HCT116 (cell line): ENCODE measurements at regions not wholly inside any gene's neighbourhood (a gene's known extent, or its start where the extent isn't known, plus 50 kb on each side); places are given as distances from the start of the nearest gene placed in this dataset.

Experiments used
- ATAC-seq: fragments of 200-7000 bp; cut with Tn5 transposase; 2 replicates; pipeline ENCODE4 v1.9.1; 2020; ENCODE audit warnings: mild to moderate bottlenecking, moderate library complexity
- BruUV-seq: library from RNA; stranded (reverse); fragments of 400-500 nt; replicated peaks from 2 replicates; lab custom pipeline; 2021; lab: Mats Ljungman, UMichigan
- CTCF ChIA-PET: fragments of 300-600 bp; sonication (Branson Sonifier 250); formaldehyde crosslinking; loops from one replicate; lab custom pipeline; 2021; ENCODE audit warnings: antibody characterized with exemption; lab: Charles Lee
- POLR2A ChIA-PET: fragments of 300-600, 350-600 bp; sonication (Branson Sonifier 250); formaldehyde crosslinking; loops from one replicate; lab custom pipeline; 2021; ENCODE audit warnings: antibody characterized with exemption; lab: Charles Lee
- RAD21 ChIA-PET, 2 experiments: fragments of 300-600 bp; sonication (Branson Sonifier 250); formaldehyde crosslinking; loops; one replicate each; lab custom pipeline; 2023; ENCODE audit warnings: low total read pairs in 2 of 2; ENCODE audit not compliant: uncharacterized antibody in 2 of 2, unreplicated experiment in 2 of 2, low non-redundant PET in 1 of 2; lab: Charles Lee
- DNase-seq: peaks from one replicate; pipeline ENCODE4 v3.0.0-alpha.2; 2010; ENCODE audit warnings: low read depth, low spot score
- H2AFZ ChIP-seq: fragments of 200-600 bp; shearing (Covaris generic), sonication (generic); 2 replicates; pipeline ENCODE4 v1.6.1; 2017; ENCODE audit warnings: low read depth, mixed run types, mixed read lengths, antibody characterized with exemption, low read length; ENCODE audit not compliant: poor library complexity, severe bottlenecking
- H3K27ac ChIP-seq: 2 replicates; pipeline ENCODE4 v1.5.1; 2012; ENCODE audit warnings: low read depth, low read length
- H3K27me3 ChIP-seq: fragments of 200-600 bp; sonication (generic); 2 replicates; pipeline ENCODE4 v1.6.1; 2016; ENCODE audit warnings: mixed run types, low read length, mixed read lengths; ENCODE audit not compliant: insufficient read depth
- H3K36me3 ChIP-seq, 2 experiments: fragments of 200-500 bp in 1 of 2; fragments of 200-600 bp in 1 of 2; sonication (Bioruptor generic) in 1 of 2; sonication (generic) in 1 of 2; 2 replicates each; pipeline versions ENCODE4 v1.5.1 to v1.6.1; 2014 to 2016; ENCODE audit warnings: low read length in 2 of 2, inconsistent platforms in 1 of 2, mixed read lengths in 1 of 2, mixed run types in 1 of 2; ENCODE audit not compliant: insufficient read depth in 2 of 2, control insufficient read depth in 1 of 2
- H3K4me1 ChIP-seq, 2 experiments: fragments of 200-600 bp in 1 of 2; sonication (generic) in 1 of 2; 2 replicates each; pipeline versions ENCODE4 v1.5.1 to v1.6.1; 2012 to 2017; ENCODE audit warnings: low read length in 2 of 2, inconsistent platforms in 1 of 2, mild to moderate bottlenecking in 1 of 2, mixed read lengths in 1 of 2, mixed run types in 1 of 2, moderate library complexity in 1 of 2; ENCODE audit not compliant: insufficient read depth in 2 of 2, control insufficient read depth in 1 of 2
- H3K4me2 ChIP-seq: fragments of 200-600 bp; sonication (generic); 2 replicates; pipeline ENCODE4 v1.6.1; 2017; ENCODE audit warnings: mixed run types, low read length, mixed read lengths
- H3K4me3 ChIP-seq, 2 experiments: fragments of 200-600 bp in 1 of 2; sonication (generic) in 1 of 2; replicated peaks in 1 of 2; 2 replicates each; pipeline ENCODE4 v1.5.1; 2011 to 2016; ENCODE audit warnings: low read length in 2 of 2, control low read depth in 1 of 2, low read depth in 1 of 2, mild to moderate bottlenecking in 1 of 2, mixed read lengths in 1 of 2, mixed run types in 1 of 2
- H3K79me2 ChIP-seq: fragments of 200-600 bp; sonication (generic); 2 replicates; pipeline ENCODE4 v1.6.1; 2017; ENCODE audit warnings: mild to moderate bottlenecking, mixed run types, low read length, moderate library complexity, mixed read lengths; ENCODE audit not compliant: insufficient read depth
- H3K9ac ChIP-seq: fragments of 200-600 bp; sonication (generic); 2 replicates; pipeline ENCODE4 v1.6.1; 2016; ENCODE audit warnings: low read length, mixed read lengths
- H3K9me2 ChIP-seq: fragments of 200-600 bp; sonication (generic), shearing (Covaris generic); 2 replicates; pipeline ENCODE4 v1.6.1; 2017; ENCODE audit warnings: mixed run types, mild to moderate bottlenecking, moderate library complexity; ENCODE audit not compliant: insufficient read depth
- H3K9me3 ChIP-seq, 2 experiments: fragments of 200-500 bp in 1 of 2; fragments of 200-600 bp in 1 of 2; sonication (Bioruptor generic) in 1 of 2; sonication (generic) in 1 of 2; 2 replicates each; pipeline ENCODE4 v1.6.1; 2014 to 2017; ENCODE audit warnings: low read length in 2 of 2, mixed read lengths in 2 of 2, inconsistent platforms in 1 of 2, low read depth in 1 of 2, mild to moderate bottlenecking in 1 of 2, mixed run types in 1 of 2, moderate library complexity in 1 of 2; ENCODE audit not compliant: control insufficient read depth in 1 of 2, insufficient read depth in 1 of 2
- H4K20me1 ChIP-seq: fragments of 200-600 bp; sonication (generic), shearing (Covaris generic); 2 replicates; pipeline ENCODE4 v1.6.1; 2017; ENCODE audit warnings: mixed run types, mild to moderate bottlenecking, moderate library complexity; ENCODE audit not compliant: insufficient read depth
- CBX3 ChIP-seq: IDR thresholded peaks from 2 replicates; pipeline ENCODE4 v1.6.1; 2012; ENCODE audit warnings: low read depth
- CEBPB ChIP-seq: IDR thresholded peaks from 2 replicates; pipeline ENCODE4 v1.6.1; 2012; ENCODE audit warnings: low read depth
- EGR1 ChIP-seq: IDR thresholded peaks from 2 replicates; pipeline ENCODE4 v1.6.1; 2012; ENCODE audit warnings: low read depth
- ELF1 ChIP-seq: IDR thresholded peaks from 2 replicates; pipeline ENCODE4 v1.6.1; 2012; ENCODE audit warnings: low read depth, borderline replicate concordance
- EZH2 ChIP-seq: fragments of 200-600 bp; sonication (generic); IDR thresholded peaks from 2 replicates; pipeline ENCODE4 v1.6.1; 2017; ENCODE audit warnings: antibody characterized with exemption, mixed run types
- FOSL1 ChIP-seq: IDR thresholded peaks from 2 replicates; pipeline ENCODE4 v1.6.1; 2012; ENCODE audit warnings: low read depth
- JUND ChIP-seq: IDR thresholded peaks from 2 replicates; pipeline ENCODE4 v1.6.1; 2012
- POLR2A ChIP-seq: IDR thresholded peaks from 2 replicates; pipeline ENCODE4 v1.7.0; 2011; ENCODE audit warnings: borderline replicate concordance; ENCODE audit not compliant: insufficient read depth, insufficient read length; ENCODE audit errors: extremely low read depth
- POLR2AphosphoS5 ChIP-seq: IDR thresholded peaks from 2 replicates; pipeline ENCODE4 v1.6.1; 2011; ENCODE audit warnings: mild to moderate bottlenecking, low read depth, low read length, moderate library complexity
- RAD21 ChIP-seq: IDR thresholded peaks from 2 replicates; pipeline ENCODE4 v1.6.1; 2012; ENCODE audit warnings: low read depth, mild to moderate bottlenecking
- SIN3A ChIP-seq: IDR thresholded peaks from 2 replicates; pipeline ENCODE4 v1.6.1; 2012; ENCODE audit warnings: low read depth
- SP1 ChIP-seq: IDR thresholded peaks from 2 replicates; pipeline ENCODE4 v1.6.1; 2012; ENCODE audit warnings: low read depth
- SRF ChIP-seq: IDR thresholded peaks from 2 replicates; pipeline ENCODE4 v1.6.1; 2012; ENCODE audit warnings: low read depth
- TCF7L2 ChIP-seq: IDR thresholded peaks from 2 replicates; pipeline ENCODE4 v1.7.0; 2011; ENCODE audit warnings: borderline replicate concordance, inconsistent platforms; ENCODE audit not compliant: insufficient read depth, insufficient read length; ENCODE audit errors: extremely low read depth
- ZFX ChIP-seq: fragments of 450-650 bp; IDR thresholded peaks from 2 replicates; pipeline ENCODE4 v1.6.1; 2017
- intact Hi-C: fragments of 100-400 bp; cut with micrococcal nuclease; formaldehyde crosslinking; loops from 2 replicates; pipeline ENCODE4 v1.10.0; 2022
- TF ChIP-seq, protein P1 (sequence below), 3 experiments: fragments of 200-600 bp in 1 of 3; sonication (generic) in 1 of 3; IDR thresholded peaks in 2 of 3; conservative IDR thresholded peaks in 1 of 3; 2 replicates each; pipeline ENCODE4 v1.5.1; 2012 to 2017; ENCODE audit warnings: low read depth in 2 of 3, low read length in 2 of 3, antibody characterized with exemption in 1 of 3, borderline replicate concordance in 1 of 3, control low read depth in 1 of 3, mild to moderate bottlenecking in 1 of 3, mixed read lengths in 1 of 3, mixed run types in 1 of 3, moderate library complexity in 1 of 3; ENCODE audit not compliant: insufficient read depth in 1 of 3
- TF ChIP-seq, protein P2 (sequence below): IDR thresholded peaks from 2 replicates; pipeline ENCODE4 v1.6.1; 2012
- TF ChIP-seq, protein P3 (sequence below): IDR thresholded peaks from 2 replicates; pipeline ENCODE4 v1.6.1; 2012
- TF ChIP-seq, protein P4 (sequence below): IDR thresholded peaks from 2 replicates; pipeline ENCODE4 v1.6.1; 2011; ENCODE audit warnings: mild to moderate bottlenecking, low read length, moderate library complexity; ENCODE audit not compliant: insufficient replicate concordance; ENCODE audit errors: extremely low read depth

DNA sequence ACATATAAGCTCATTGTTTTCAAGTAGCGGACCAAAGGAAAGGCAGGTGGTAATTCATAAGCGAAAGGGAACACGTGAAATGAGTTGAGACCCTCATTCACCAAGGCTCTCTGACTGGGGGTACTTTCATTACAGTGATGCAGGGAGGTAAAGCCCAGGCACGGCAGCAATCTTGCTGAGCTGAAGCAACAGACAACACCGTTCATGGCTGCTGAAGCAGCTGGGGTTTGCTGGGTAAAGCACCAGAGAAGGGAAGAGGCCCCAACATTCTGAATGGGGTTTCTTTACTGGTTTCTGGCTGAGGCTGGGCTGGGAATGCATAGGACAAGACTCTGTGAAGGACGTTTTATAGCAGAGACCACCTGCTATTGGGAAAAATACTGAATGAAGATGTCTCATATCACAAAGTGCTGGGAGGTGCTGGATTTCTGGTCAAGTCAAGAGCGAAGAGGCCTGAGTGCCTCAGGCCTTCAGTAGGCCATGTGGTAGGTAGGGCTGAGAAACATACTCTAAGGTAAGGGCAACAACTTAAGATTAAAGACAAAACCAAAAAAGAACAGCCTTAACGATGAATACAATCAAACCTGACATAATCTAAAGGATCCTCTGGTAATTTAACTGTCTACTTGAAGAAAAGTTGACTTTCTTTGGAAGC lies 324.7 kb upstream of the PIK3C3 start:
- Histone ChIP-seq H3K4me1 (no peaks in the 10 kb centered on the region), H3K4me3 (no peak overlapping the region), H2AFZ (no peak overlapping the region), H3K9ac (no peak overlapping the region), H3K27me3 (no peaks in the 10 kb centered on the region), H3K36me3 (no peaks in the 10 kb centered on the region), H4K20me1 (no peaks in the 10 kb centered on the region), H3K79me2 (no peaks in the 10 kb centered on the region), H3K27ac (no peak overlapping the region), H3K9me3 (peaks cover 7 to 27% of the 10 kb centered on the region in 2 experiments; a peak in 3 of 4 replicates), H3K4me2 (no peak overlapping the region), H3K9me2 (no peaks in the 10 kb centered on the region)
- DNase-seq (no peak), ATAC-seq (no peak)
- CTCF ChIA-PET: no interaction called here
- POLR2A ChIA-PET: no interaction called here
- intact Hi-C loops: no loop called here
- BruUV-seq: no TSS peak
- TF ChIP-seq SIN3A: no peak
- TF ChIP-seq FOSL1: no peak
- no peak for TF ChIP-seq POLR2AphosphoS5
- TF ChIP-seq, protein P1, sequence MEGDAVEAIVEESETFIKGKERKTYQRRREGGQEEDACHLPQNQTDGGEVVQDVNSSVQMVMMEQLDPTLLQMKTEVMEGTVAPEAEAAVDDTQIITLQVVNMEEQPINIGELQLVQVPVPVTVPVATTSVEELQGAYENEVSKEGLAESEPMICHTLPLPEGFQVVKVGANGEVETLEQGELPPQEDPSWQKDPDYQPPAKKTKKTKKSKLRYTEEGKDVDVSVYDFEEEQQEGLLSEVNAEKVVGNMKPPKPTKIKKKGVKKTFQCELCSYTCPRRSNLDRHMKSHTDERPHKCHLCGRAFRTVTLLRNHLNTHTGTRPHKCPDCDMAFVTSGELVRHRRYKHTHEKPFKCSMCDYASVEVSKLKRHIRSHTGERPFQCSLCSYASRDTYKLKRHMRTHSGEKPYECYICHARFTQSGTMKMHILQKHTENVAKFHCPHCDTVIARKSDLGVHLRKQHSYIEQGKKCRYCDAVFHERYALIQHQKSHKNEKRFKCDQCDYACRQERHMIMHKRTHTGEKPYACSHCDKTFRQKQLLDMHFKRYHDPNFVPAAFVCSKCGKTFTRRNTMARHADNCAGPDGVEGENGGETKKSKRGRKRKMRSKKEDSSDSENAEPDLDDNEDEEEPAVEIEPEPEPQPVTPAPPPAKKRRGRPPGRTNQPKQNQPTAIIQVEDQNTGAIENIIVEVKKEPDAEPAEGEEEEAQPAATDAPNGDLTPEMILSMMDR (IDR thresholded peaks at IDR 0.05 in 2 of 3, conservative IDR thresholded peaks at IDR 0.05 in 1 of 3; ENCODE audit: borderline replicate concordance in 1 of 3, insufficient read depth in 1 of 3, low read depth in 2 of 3, low read length in 2 of 3): no peak
- TF ChIP-seq SP1: no peak
- no peak for TF ChIP-seq POLR2A
- no peak for TF ChIP-seq EGR1
- TF ChIP-seq JUND: no peak
- no peak for TF ChIP-seq TCF7L2
- TF ChIP-seq, protein P2, sequence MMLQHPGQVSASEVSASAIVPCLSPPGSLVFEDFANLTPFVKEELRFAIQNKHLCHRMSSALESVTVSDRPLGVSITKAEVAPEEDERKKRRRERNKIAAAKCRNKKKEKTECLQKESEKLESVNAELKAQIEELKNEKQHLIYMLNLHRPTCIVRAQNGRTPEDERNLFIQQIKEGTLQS: no peak
- TF ChIP-seq, protein P3, sequence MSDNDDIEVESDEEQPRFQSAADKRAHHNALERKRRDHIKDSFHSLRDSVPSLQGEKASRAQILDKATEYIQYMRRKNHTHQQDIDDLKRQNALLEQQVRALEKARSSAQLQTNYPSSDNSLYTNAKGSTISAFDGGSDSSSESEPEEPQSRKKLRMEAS: no peak
- no peak for TF ChIP-seq RAD21
- no peak for TF ChIP-seq SRF
- TF ChIP-seq, protein P4, sequence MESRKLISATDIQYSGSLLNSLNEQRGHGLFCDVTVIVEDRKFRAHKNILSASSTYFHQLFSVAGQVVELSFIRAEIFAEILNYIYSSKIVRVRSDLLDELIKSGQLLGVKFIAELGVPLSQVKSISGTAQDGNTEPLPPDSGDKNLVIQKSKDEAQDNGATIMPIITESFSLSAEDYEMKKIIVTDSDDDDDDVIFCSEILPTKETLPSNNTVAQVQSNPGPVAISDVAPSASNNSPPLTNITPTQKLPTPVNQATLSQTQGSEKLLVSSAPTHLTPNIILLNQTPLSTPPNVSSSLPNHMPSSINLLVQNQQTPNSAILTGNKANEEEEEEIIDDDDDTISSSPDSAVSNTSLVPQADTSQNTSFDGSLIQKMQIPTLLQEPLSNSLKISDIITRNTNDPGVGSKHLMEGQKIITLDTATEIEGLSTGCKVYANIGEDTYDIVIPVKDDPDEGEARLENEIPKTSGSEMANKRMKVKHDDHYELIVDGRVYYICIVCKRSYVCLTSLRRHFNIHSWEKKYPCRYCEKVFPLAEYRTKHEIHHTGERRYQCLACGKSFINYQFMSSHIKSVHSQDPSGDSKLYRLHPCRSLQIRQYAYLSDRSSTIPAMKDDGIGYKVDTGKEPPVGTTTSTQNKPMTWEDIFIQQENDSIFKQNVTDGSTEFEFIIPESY: no peak
- no peak for TF ChIP-seq CBX3
- TF ChIP-seq CEBPB: no peak
- TF ChIP-seq ELF1: no peak
- TF ChIP-seq ZFX: no peak
- TF ChIP-seq EZH2: no peak
- RAD21 ChIA-PET: no interaction called here
